Activated naive CD4-positive, alpha-beta T cell treated with anti-CD3 and anti-CD28 coated beads, Interleukin-2, amount 50 U/mL, for 72 hours (primary cell): ENCODE measurements at regions not wholly inside any gene's neighbourhood (a gene's known extent, or its start where the extent isn't known, plus 50 kb on each side); places are given as distances from the start of the nearest gene placed in this dataset.
"Not testable (repeated sequence)": the region's sequence is repeated elsewhere in the genome, so short reads cannot be mapped to it uniquely, and the experiment has no call there.

Experiments used
- ATAC-seq, 2 donors: fragments of 150-1000 bp; cut with Tn5 transposase; 2 replicates each; pipeline ENCODE4 v1.10.0; 2021; ENCODE audit warnings: mild to moderate bottlenecking in 2 of 2, moderate library complexity in 2 of 2
- DNase-seq, 2 donors: peaks; one replicate each; pipeline ENCODE4 v3.0.0; 2021 to 2022; ENCODE audit warnings: low spot score in 2 of 2
- H3K27ac Mint-ChIP-seq, 2 donors: one replicate each; pipeline ENCODE4 v1.8.0; 2022; ENCODE audit warnings: mild to moderate bottlenecking in 2 of 2, mixed read lengths in 2 of 2
- H3K36me3 Mint-ChIP-seq, 2 donors: one replicate each; pipeline ENCODE4 v1.8.0; 2022; ENCODE audit warnings: mixed read lengths in 2 of 2
- H3K9me3 Mint-ChIP-seq, 2 donors: one replicate each; pipeline ENCODE4 v1.8.0; 2022; ENCODE audit warnings: mixed read lengths in 2 of 2

DNA sequence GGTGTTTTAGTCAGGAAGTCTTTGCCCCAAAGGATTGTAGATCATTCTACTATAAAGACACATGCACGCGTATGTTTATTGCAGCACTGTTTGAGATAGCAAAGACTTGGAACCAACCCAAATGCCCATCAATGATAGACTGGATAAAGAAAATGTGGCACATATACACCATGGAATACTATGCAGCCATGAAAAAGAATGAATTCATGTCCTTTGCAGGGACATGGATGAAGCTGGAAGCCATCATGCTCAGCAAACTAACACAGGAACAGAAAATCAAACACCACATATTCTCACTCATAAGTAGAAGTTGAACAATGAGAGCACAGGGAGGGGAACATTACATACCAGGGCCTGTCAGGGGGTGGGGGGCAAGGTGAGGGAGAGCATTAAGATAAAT lies 340.8 kb upstream of the TENM3 start:
- DNase-seq, ATAC-seq, H3K27ac Mint-ChIP-seq: not testable (repeated sequence)
- Mint-ChIP-seq H3K9me3 (peaks cover 41 to 43% of the 10 kb centered on the region in 2 donors), H3K36me3 (peaks cover 0 to 11% of the 10 kb centered on the region in 2 donors)

- H3K36me3 Mint-ChIP-seq, result peaks cover 0 to 9% of the 10 kb centered on the region in 2 donors
- DNase-seq (no peak), ATAC-seq (no peak)
- peaks cover 39% of the 10 kb centered on the region in 2 donors for H3K9me3 Mint-ChIP-seq
- no peak overlapping the region for H3K27ac Mint-ChIP-seq
Measured at GRCh38 chr4:181905708-181906107, 337.5 kb upstream of the TENM3 start.

DNA sequence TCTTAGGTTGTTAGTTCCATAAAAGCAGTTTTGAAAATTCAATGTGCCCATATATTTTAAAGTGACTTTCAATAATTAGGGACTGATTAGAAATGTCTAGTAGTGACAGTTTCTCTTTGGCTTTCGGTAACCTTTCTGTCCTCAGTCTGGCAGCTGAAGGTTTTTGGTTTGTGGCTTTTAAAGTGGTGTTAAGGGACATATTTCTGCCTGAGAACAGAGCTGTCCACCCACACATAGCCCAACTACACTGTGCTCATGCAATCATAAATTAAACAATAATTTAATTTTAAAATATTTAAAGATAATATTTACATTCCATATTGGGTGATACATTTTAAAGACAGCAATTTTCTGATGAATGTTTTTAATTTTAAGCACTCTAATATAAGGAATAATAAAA lies 335.0 kb upstream of the TENM3 start:
- H3K27ac Mint-ChIP-seq, result no peak overlapping the region
- H3K9me3 Mint-ChIP-seq, result peaks cover 35 to 45% of the 10 kb centered on the region in 2 donors
- no peak for ATAC-seq
- DNase-seq, result no peak
- H3K36me3 Mint-ChIP-seq, result peaks cover 0 to 17% of the 10 kb centered on the region in 2 donors

- peaks cover 36 to 47% of the 10 kb centered on the region in 2 donors for H3K9me3 Mint-ChIP-seq
- H3K27ac Mint-ChIP-seq, result no peak overlapping the region
- ATAC-seq (no peak), DNase-seq (no peak)
- peaks cover 0 to 18% of the 10 kb centered on the region in 2 donors for H3K36me3 Mint-ChIP-seq
Measured at GRCh38 chr4:181909368-181909767, 333.8 kb upstream of the TENM3 start.

GRCh38 chr4:181911420-181911819 lies 331.8 kb upstream of the TENM3 start:
- Mint-ChIP-seq H3K36me3 (peaks cover 0 to 13% of the 10 kb centered on the region in 2 donors), H3K9me3 (peaks cover 36 to 48% of the 10 kb centered on the region in 2 donors), H3K27ac (no peak overlapping the region)
- DNase-seq (no peak), ATAC-seq (no peak)

- Mint-ChIP-seq H3K27ac (no peak overlapping the region), H3K9me3 (peaks cover 16 to 17% of the 10 kb centered on the region in 2 donors), H3K36me3 (peaks cover 0 to 19% of the 10 kb centered on the region in 2 donors)
- no peak for DNase-seq
- ATAC-seq, result no peak
Measured at GRCh38 chr4:181933471-181933870, 309.7 kb upstream of the TENM3 start.

DNA sequence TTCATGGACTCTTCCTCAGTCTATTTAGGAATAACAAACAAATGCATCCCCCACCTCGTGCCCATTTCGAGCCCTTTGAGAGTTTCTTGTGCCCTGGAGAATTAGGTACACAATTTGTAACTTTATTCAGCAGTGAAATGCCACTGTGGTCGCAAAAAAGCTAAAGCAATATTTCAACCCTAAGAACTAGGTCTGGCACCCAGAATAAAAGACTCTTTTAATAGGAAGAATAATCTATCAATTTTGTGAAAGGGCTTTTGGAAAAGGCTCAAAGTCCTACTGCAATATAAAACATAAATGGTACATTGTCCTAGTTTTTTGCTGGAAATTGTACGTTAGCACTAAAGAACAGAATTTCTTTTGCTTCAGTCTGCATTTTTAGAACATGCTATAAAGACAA lies 304.6 kb upstream of the TENM3 start:
- H3K36me3 Mint-ChIP-seq, result no peaks in the 10 kb centered on the region
- no peak for ATAC-seq
- DNase-seq, result no peak
- peaks cover 13 to 16% of the 10 kb centered on the region in 2 donors for H3K9me3 Mint-ChIP-seq
- no peak overlapping the region for H3K27ac Mint-ChIP-seq

- Mint-ChIP-seq H3K9me3 (peaks cover 16 to 18% of the 10 kb centered on the region in 2 donors), H3K27ac (no peak overlapping the region), H3K36me3 (no peaks in the 10 kb centered on the region)
- ATAC-seq (no peak), DNase-seq (no peak)
Measured at GRCh38 chr4:181939199-181939945, 303.8 kb upstream of the TENM3 start.

DNA sequence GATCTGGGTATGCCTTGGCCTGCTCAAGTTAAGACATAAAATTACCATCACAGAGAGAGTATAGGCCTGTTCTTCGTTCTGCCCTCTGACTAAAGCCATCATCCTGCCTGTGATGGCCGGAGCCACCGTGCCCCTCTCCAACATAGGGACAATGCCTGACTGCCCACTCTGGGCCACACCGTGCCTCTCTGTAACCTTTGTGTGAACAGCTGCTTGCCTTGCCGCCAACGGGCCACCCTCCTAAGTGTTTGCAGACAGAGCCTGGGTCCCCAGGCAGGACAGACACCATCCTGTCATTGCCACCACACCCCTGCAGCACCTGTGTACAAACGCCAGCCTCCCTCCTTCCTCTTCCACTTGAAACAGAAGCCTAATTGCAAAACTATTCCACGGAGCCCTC lies 298.7 kb upstream of the TENM3 start:
- DNase-seq (no peak), ATAC-seq (no peak)
- Mint-ChIP-seq H3K9me3 (peaks cover 12 to 13% of the 10 kb centered on the region in 2 donors), H3K36me3 (no peaks in the 10 kb centered on the region), H3K27ac (no peak overlapping the region)

DNA sequence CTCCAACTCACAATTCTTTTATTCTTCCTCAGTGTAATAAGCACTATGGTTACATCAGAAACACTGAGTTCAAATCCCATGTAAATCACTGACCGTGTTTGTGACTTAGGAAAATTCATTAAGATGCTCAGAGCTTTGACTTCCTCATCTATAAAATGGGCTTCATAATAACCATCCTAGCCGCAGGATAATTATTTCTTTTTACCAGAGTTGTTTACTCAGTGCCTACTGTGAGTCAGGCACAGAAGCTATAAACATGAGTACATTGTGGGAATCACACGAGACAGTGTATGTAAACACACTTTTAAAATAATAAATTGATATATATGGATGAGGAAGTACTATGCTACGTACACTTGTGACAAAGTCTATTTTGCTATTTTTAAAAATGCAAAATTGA lies 296.3 kb upstream of the TENM3 start:
- DNase-seq (no peak), ATAC-seq (no peak)
- no peaks in the 10 kb centered on the region for H3K36me3 Mint-ChIP-seq
- H3K27ac Mint-ChIP-seq, result no peak overlapping the region
- peaks cover 0 to 8% of the 10 kb centered on the region in 2 donors for H3K9me3 Mint-ChIP-seq

- Mint-ChIP-seq H3K36me3 (no peaks in the 10 kb centered on the region), H3K9me3 (peaks cover 0 to 5% of the 10 kb centered on the region in 2 donors), H3K27ac (no peak overlapping the region)
- DNase-seq (no peak), ATAC-seq (no peak)
Measured at GRCh38 chr4:181948839-181949382, 294.3 kb upstream of the TENM3 start.

- DNase-seq, result no peak
Measured at GRCh38 chr4:181949704-181950312, 293.4 kb upstream of the TENM3 start.

DNA sequence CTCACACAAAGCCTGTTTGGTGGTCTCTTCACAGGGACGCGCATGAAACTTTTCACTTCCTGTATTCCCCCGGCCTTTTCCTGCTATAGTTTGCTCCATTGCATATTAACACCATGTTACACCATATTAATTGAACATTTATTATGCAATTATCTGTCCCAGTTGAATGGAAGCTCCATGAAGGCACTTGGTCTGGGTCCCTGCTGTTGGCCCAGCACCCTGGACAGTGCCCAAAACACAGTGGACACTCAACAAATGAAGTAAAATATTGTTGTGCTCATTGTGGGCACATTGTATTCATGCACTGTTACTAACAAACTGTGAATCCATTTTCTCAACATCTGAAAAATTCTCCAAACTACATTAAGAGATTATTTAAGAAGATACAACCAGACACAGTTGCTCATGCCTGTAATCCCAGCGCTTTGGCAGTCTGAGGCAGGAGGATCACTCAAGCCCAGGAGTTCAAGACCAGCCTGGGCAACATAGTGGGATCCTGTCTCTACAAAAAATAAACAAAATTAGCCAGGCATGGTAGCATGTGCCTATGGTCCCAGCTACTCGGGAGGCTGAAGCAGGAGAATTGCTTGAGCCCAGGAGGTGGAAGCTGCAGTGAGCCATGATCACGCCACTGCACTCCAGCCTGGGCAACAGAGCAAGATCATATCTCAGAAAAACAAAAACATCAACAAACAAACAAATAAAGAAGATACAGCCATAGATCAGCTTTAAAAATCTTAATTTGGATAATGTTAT lies 292.7 kb upstream of the TENM3 start:
- ATAC-seq, result no peak
- no peak for DNase-seq
- H3K36me3 Mint-ChIP-seq, result no peaks in the 10 kb centered on the region
- no peaks in the 10 kb centered on the region for H3K9me3 Mint-ChIP-seq
- H3K27ac Mint-ChIP-seq, result no peak overlapping the region

More at GRCh38 chr4:181949704-181950312, 293.4 kb upstream of the TENM3 start:
- H3K9me3 Mint-ChIP-seq, result peaks cover 0 to 1% of the 10 kb centered on the region in 2 donors
- no peak overlapping the region for H3K27ac Mint-ChIP-seq
- H3K36me3 Mint-ChIP-seq, result no peaks in the 10 kb centered on the region
- no peak for ATAC-seq

- DNase-seq (no peak), ATAC-seq (no peak)
- Mint-ChIP-seq H3K27ac (no peak overlapping the region), H3K36me3 (no peaks in the 10 kb centered on the region), H3K9me3 (no peaks in the 10 kb centered on the region)
Measured at GRCh38 chr4:181951265-181951664, 291.9 kb upstream of the TENM3 start.

GRCh38 chr4:181952478-181952877 lies 290.7 kb upstream of the TENM3 start:
- no peaks in the 10 kb centered on the region for H3K36me3 Mint-ChIP-seq
- DNase-seq (no peak), ATAC-seq (no peak)
- no peaks in the 10 kb centered on the region for H3K9me3 Mint-ChIP-seq
- no peak overlapping the region for H3K27ac Mint-ChIP-seq

- H3K9me3 Mint-ChIP-seq, result peaks cover 0 to 4% of the 10 kb centered on the region in 2 donors
- DNase-seq (no peak), ATAC-seq (no peak)
- no peak overlapping the region for H3K27ac Mint-ChIP-seq
- H3K36me3 Mint-ChIP-seq, result no peaks in the 10 kb centered on the region
Measured at GRCh38 chr4:181956512-181956911, 286.7 kb upstream of the TENM3 start.

DNA sequence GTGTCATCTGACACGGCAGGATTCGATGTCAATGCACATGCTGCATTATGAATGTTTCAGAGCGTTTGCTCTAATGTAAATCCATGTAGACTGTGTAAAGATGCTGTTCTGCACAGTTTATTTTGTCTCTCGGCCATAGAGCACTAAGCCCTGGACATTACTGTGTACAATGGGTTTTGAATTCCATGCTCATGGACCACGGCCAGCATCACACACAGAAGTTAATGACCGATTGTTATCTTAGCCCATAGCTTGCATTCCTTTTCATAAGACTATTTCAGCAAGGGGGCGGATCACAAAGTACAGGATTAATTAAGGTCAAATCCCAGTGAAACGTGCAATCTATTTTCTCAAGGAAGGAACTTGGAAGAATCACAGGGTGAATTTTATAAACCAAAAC lies 286.1 kb upstream of the TENM3 start:
- ATAC-seq (no peak), DNase-seq (no peak)
- H3K36me3 Mint-ChIP-seq, result no peaks in the 10 kb centered on the region
- peaks cover under 1 to 4% of the 10 kb centered on the region in 2 donors for H3K9me3 Mint-ChIP-seq
- no peak overlapping the region for H3K27ac Mint-ChIP-seq
